ENCODE measurements at regions not wholly inside any gene's neighbourhood (a gene's known extent, or its start where the extent isn't known, plus 50 kb on each side); places are given as distances from the start of the nearest gene placed in this dataset.

- CTCF ChIA-PET = no interaction called here
- Mint-ChIP-seq H3K4me1 (ENCODE audit: low read depth) (no peaks in the 10 kb centered on the region), H3K9me3 (no peaks in the 10 kb centered on the region), H3K4me3 (no peak overlapping the region), H3K36me3 (no peaks in the 10 kb centered on the region), H3K27ac (no peak overlapping the region), H3K27me3 (peaks cover 6% of the 10 kb centered on the region)
- POLR2A ChIA-PET = no interaction called here
- intact Hi-C loops (cut with micrococcal nuclease) = no loop called here
- no peak for DNase-seq
Measured at GRCh38 chr16:86632206-86632605, 53.9 kb downstream of the FOXL1 start.

- intact Hi-C loops (cut with micrococcal nuclease) = no loop called here
- POLR2A ChIA-PET = no interaction called here
- CTCF ChIA-PET = no interaction called here
- H3K27ac Mint-ChIP-seq = no peak overlapping the region
- no peak overlapping the region for H3K4me3 Mint-ChIP-seq
- H3K4me1 Mint-ChIP-seq (ENCODE audit: low read depth) = no peaks in the 10 kb centered on the region
- no peak for DNase-seq
- H3K27me3 Mint-ChIP-seq = peaks cover 6% of the 10 kb centered on the region
- H3K9me3 Mint-ChIP-seq = no peaks in the 10 kb centered on the region
- no peaks in the 10 kb centered on the region for H3K36me3 Mint-ChIP-seq
Measured at GRCh38 chr16:86632944-86633343, 54.6 kb downstream of the FOXL1 start.

GRCh38 chr16:86634292-86634691 is 55.9 kb downstream of the FOXL1 start:
- CTCF ChIA-PET = no interaction called here
- Mint-ChIP-seq H3K4me1 (ENCODE audit: low read depth) (no peaks in the 10 kb centered on the region), H3K27ac (no peak overlapping the region), H3K9me3 (no peaks in the 10 kb centered on the region), H3K36me3 (no peaks in the 10 kb centered on the region), H3K27me3 (peaks cover 7% of the 10 kb centered on the region), H3K4me3 (no peak overlapping the region)
- POLR2A ChIA-PET = no interaction called here
- intact Hi-C loops (cut with micrococcal nuclease) = no loop called here
- DNase-seq = no peak

GRCh38 chr16:86635176-86635876 is 57.0 kb downstream of the FOXL1 start:
- H3K4me1 Mint-ChIP-seq (ENCODE audit: low read depth) = no peaks in the 10 kb centered on the region
- peaks cover 8% of the 10 kb centered on the region for H3K27me3 Mint-ChIP-seq
- no peak overlapping the region for H3K27ac Mint-ChIP-seq
- CTCF ChIA-PET = no interaction called here
- intact Hi-C loops (cut with micrococcal nuclease) = no loop called here
- H3K4me3 Mint-ChIP-seq = no peak overlapping the region
- no peaks in the 10 kb centered on the region for H3K9me3 Mint-ChIP-seq
- POLR2A ChIA-PET = no interaction called here
- no peaks in the 10 kb centered on the region for H3K36me3 Mint-ChIP-seq
- no peak for DNase-seq

- Mint-ChIP-seq H3K36me3 (no peaks in the 10 kb centered on the region), H3K9me3 (no peaks in the 10 kb centered on the region), H3K4me3 (no peak overlapping the region), H3K27ac (no peak overlapping the region), H3K4me1 (ENCODE audit: low read depth) (no peaks in the 10 kb centered on the region), H3K27me3 (peaks cover 8% of the 10 kb centered on the region)
- CTCF ChIA-PET = no interaction called here
- intact Hi-C loops (cut with micrococcal nuclease) = no loop called here
- POLR2A ChIA-PET = no interaction called here
- DNase-seq = no peak
Measured at GRCh38 chr16:86635926-86636325, 57.6 kb downstream of the FOXL1 start.

GRCh38 chr16:86637744-86638143 is 59.4 kb downstream of the FOXL1 start:
- ChIA-PET POLR2A (no interaction called here), CTCF (no interaction called here)
- no peak overlapping the region for H3K4me3 Mint-ChIP-seq

GRCh38 chr16:86638642-86639041 is 60.3 kb downstream of the FOXL1 start:
- intact Hi-C loops (cut with micrococcal nuclease) = no loop called here

More at GRCh38 chr16:86637744-86638143, 59.4 kb downstream of the FOXL1 start:
- H3K27ac Mint-ChIP-seq = no peak overlapping the region
- intact Hi-C loops (cut with micrococcal nuclease) = no loop called here
- DNase-seq = no peak
- no peaks in the 10 kb centered on the region for H3K36me3 Mint-ChIP-seq
- H3K27me3 Mint-ChIP-seq = peaks cover 3% of the 10 kb centered on the region
- H3K4me1 Mint-ChIP-seq (ENCODE audit: low read depth) = no peaks in the 10 kb centered on the region
- no peaks in the 10 kb centered on the region for H3K9me3 Mint-ChIP-seq

GRCh38 chr16:86639354-86639753 is 61.0 kb downstream of the FOXL1 start:
- intact Hi-C loops (cut with micrococcal nuclease) = no loop called here
- CTCF ChIA-PET = no interaction called here
- POLR2A ChIA-PET = no interaction called here
- no peak overlapping the region for H3K27ac Mint-ChIP-seq
- peaks cover 3% of the 10 kb centered on the region for H3K27me3 Mint-ChIP-seq
- H3K4me1 Mint-ChIP-seq (ENCODE audit: low read depth) = no peaks in the 10 kb centered on the region
- H3K4me3 Mint-ChIP-seq = no peak overlapping the region
- no peak for DNase-seq
- H3K36me3 Mint-ChIP-seq = no peaks in the 10 kb centered on the region
- no peaks in the 10 kb centered on the region for H3K9me3 Mint-ChIP-seq

More at GRCh38 chr16:86638642-86639041, 60.3 kb downstream of the FOXL1 start:
- Mint-ChIP-seq H3K4me1 (ENCODE audit: low read depth) (no peaks in the 10 kb centered on the region), H3K27ac (no peak overlapping the region), H3K9me3 (no peaks in the 10 kb centered on the region), H3K4me3 (no peak overlapping the region), H3K36me3 (no peaks in the 10 kb centered on the region), H3K27me3 (peaks cover 3% of the 10 kb centered on the region)
- POLR2A ChIA-PET = no interaction called here
- CTCF ChIA-PET = no interaction called here
- DNase-seq = no peak

GRCh38 chr16:86640265-86640843 is 62.0 kb downstream of the FOXL1 start:
- ChIA-PET POLR2A (no interaction called here), CTCF (no interaction called here)
- intact Hi-C loops (cut with micrococcal nuclease) = no loop called here
- no peaks in the 10 kb centered on the region for H3K4me1 Mint-ChIP-seq (ENCODE audit: low read depth)
- no peak overlapping the region for H3K4me3 Mint-ChIP-seq
- H3K27ac Mint-ChIP-seq = no peak overlapping the region
- H3K9me3 Mint-ChIP-seq = no peaks in the 10 kb centered on the region
- no peak for DNase-seq
- H3K36me3 Mint-ChIP-seq = no peaks in the 10 kb centered on the region
- peaks cover 3% of the 10 kb centered on the region for H3K27me3 Mint-ChIP-seq

GRCh38 chr16:86642087-86642486 is 63.7 kb downstream of the FOXL1 start:
- no peak overlapping the region for H3K4me3 Mint-ChIP-seq
- no peak overlapping the region for H3K27ac Mint-ChIP-seq
- peaks cover 2% of the 10 kb centered on the region for H3K9me3 Mint-ChIP-seq
- no peaks in the 10 kb centered on the region for H3K4me1 Mint-ChIP-seq (ENCODE audit: low read depth)
- ChIA-PET POLR2A (no interaction called here), CTCF (no interaction called here)
- intact Hi-C loops (cut with micrococcal nuclease) = no loop called here
- H3K27me3 Mint-ChIP-seq = peaks cover 4% of the 10 kb centered on the region
- no peak for DNase-seq
- no peaks in the 10 kb centered on the region for H3K36me3 Mint-ChIP-seq

GRCh38 chr16:86643671-86644070 is 65.3 kb downstream of the FOXL1 start:
- Mint-ChIP-seq H3K27me3 (peaks cover 4% of the 10 kb centered on the region), H3K36me3 (no peaks in the 10 kb centered on the region), H3K9me3 (peaks cover 11% of the 10 kb centered on the region), H3K27ac (no peak overlapping the region), H3K4me1 (ENCODE audit: low read depth) (no peaks in the 10 kb centered on the region), H3K4me3 (no peak overlapping the region)
- intact Hi-C loops (cut with micrococcal nuclease) = no loop called here
- ChIA-PET CTCF (no interaction called here), POLR2A (no interaction called here)
- no peak for DNase-seq

GRCh38 chr16:86647561-86647960 is 69.2 kb downstream of the FOXL1 start:
- H3K27me3 Mint-ChIP-seq = peaks cover 6% of the 10 kb centered on the region
- H3K9me3 Mint-ChIP-seq = peaks cover 11% of the 10 kb centered on the region
- no peaks in the 10 kb centered on the region for H3K4me1 Mint-ChIP-seq (ENCODE audit: low read depth)
- CTCF ChIA-PET = no interaction called here
- H3K4me3 Mint-ChIP-seq = no peak overlapping the region
- no peaks in the 10 kb centered on the region for H3K36me3 Mint-ChIP-seq
- POLR2A ChIA-PET = no interaction called here
- DNase-seq = no peak
- H3K27ac Mint-ChIP-seq = no peak overlapping the region
- intact Hi-C loops (cut with micrococcal nuclease) = no loop called here

GRCh38 chr16:86649875-86650274 is 71.5 kb downstream of the FOXL1 start:
- DNase-seq = no peak
- Mint-ChIP-seq H3K27me3 (peaks cover 6% of the 10 kb centered on the region), H3K36me3 (no peaks in the 10 kb centered on the region), H3K4me1 (ENCODE audit: low read depth) (no peaks in the 10 kb centered on the region), H3K9me3 (peaks cover 19% of the 10 kb centered on the region), H3K4me3 (no peak overlapping the region), H3K27ac (no peak overlapping the region)
- intact Hi-C loops (cut with micrococcal nuclease) = no loop called here
- ChIA-PET CTCF (no interaction called here), POLR2A (no interaction called here)
